Activated T-cell treated with anti-CD3 and anti-CD28 coated beads, Interleukin-2, amount 50 U/mL, for 1 hour (primary cell): ENCODE measurements at regions not wholly inside any gene's neighbourhood (a gene's known extent, or its start where the extent isn't known, plus 50 kb on each side); places are given as distances from the start of the nearest gene placed in this dataset.

Experiments
- DNase-seq: peaks from one replicate; pipeline ENCODE4 v3.0.0-alpha.2; 2020

- DNase-seq, result no peak
Measured at GRCh38 chr10:123415523-123415922, 250.6 kb upstream of the GPR26 start.

GRCh38 chr10:123417414-123417813 lies 248.7 kb upstream of the GPR26 start:
- no peak for DNase-seq

- no peak for DNase-seq
Measured at GRCh38 chr10:123421461-123421860, 244.7 kb upstream of the GPR26 start.

- no peak for DNase-seq
Measured at GRCh38 chr10:123422261-123422660, 243.9 kb upstream of the GPR26 start.

GRCh38 chr10:123424537-123424936 lies 241.6 kb upstream of the GPR26 start:
- DNase-seq, result no peak

GRCh38 chr10:123425680-123426079 lies 240.5 kb upstream of the GPR26 start:
- no peak for DNase-seq

- DNase-seq, result no peak
Measured at GRCh38 chr10:123427165-123427786, 238.9 kb upstream of the GPR26 start.

- no peak for DNase-seq
Measured at GRCh38 chr10:123428391-123428790, 237.8 kb upstream of the GPR26 start.

- no peak for DNase-seq
Measured at GRCh38 chr10:123429706-123430221, 236.4 kb upstream of the GPR26 start.

GRCh38 chr10:123433539-123433938 lies 232.6 kb upstream of the GPR26 start:
- DNase-seq, result no peak

GRCh38 chr10:123434435-123435039 lies 231.6 kb upstream of the GPR26 start:
- no peak for DNase-seq

GRCh38 chr10:123442901-123443300 lies 223.3 kb upstream of the GPR26 start:
- DNase-seq, result no peak

- DNase-seq, result no peak
Measured at GRCh38 chr10:123443924-123444323, 222.2 kb upstream of the GPR26 start.

- no peak for DNase-seq
Measured at GRCh38 chr10:123445261-123445775, 220.8 kb upstream of the GPR26 start.

- DNase-seq, result no peak
Measured at GRCh38 chr10:123446449-123447156, 219.6 kb upstream of the GPR26 start.

GRCh38 chr10:123449234-123449962 lies 216.8 kb upstream of the GPR26 start:
- DNase-seq, result no peak

GRCh38 chr10:123450956-123451605 lies 215.1 kb upstream of the GPR26 start:
- DNase-seq, result no peak

- DNase-seq, result no peak
Measured at GRCh38 chr10:123451618-123452245, 214.4 kb upstream of the GPR26 start.

- DNase-seq, result no peak
Measured at GRCh38 chr10:123454987-123455386, 211.2 kb upstream of the GPR26 start.

GRCh38 chr10:123455861-123456260 lies 210.3 kb upstream of the GPR26 start:
- no peak for DNase-seq

- DNase-seq, result no peak
Measured at GRCh38 chr10:123458933-123459332, 207.2 kb upstream of the GPR26 start.
